ENCODE measurements at regions not wholly inside any gene's neighbourhood (a gene's known extent, or its start where the extent isn't known, plus 50 kb on each side); places are given as distances from the start of the nearest gene placed in this dataset.
"Not testable (repeated sequence)": the region's sequence is repeated elsewhere in the genome, so short reads cannot be mapped to it uniquely, and the experiment has no call there.

DNA sequence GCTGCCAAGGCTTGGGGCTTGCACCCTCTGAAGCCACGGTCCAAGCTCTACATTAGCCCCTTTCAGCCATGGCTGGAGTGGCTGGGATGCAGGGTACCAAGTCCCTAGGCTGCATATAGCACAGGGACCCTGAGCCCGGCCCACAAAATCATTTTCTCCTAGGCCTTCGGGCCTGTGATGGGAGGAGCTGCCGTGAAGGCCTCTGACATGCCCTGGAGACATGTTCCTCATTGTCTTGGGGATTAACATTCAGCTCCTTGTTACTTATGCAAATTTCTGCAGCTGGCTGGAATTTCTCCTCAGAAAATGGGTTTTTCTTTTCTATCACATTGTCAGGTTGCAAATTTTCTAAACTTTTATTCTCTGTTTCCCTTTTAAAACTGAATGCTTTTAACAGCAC, 521.1 kb downstream of the DACH1 start:
- not testable (repeated sequence) for TF ChIP-seq EZH2phosphoT487 (IDR thresholded peaks at IDR 0.05; ENCODE audit: low read depth, severe bottlenecking, unreplicated experiment)
- TF ChIP-seq, protein P1, sequence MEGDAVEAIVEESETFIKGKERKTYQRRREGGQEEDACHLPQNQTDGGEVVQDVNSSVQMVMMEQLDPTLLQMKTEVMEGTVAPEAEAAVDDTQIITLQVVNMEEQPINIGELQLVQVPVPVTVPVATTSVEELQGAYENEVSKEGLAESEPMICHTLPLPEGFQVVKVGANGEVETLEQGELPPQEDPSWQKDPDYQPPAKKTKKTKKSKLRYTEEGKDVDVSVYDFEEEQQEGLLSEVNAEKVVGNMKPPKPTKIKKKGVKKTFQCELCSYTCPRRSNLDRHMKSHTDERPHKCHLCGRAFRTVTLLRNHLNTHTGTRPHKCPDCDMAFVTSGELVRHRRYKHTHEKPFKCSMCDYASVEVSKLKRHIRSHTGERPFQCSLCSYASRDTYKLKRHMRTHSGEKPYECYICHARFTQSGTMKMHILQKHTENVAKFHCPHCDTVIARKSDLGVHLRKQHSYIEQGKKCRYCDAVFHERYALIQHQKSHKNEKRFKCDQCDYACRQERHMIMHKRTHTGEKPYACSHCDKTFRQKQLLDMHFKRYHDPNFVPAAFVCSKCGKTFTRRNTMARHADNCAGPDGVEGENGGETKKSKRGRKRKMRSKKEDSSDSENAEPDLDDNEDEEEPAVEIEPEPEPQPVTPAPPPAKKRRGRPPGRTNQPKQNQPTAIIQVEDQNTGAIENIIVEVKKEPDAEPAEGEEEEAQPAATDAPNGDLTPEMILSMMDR (IDR thresholded peaks at IDR 0.05; ENCODE audit: poor library complexity) = not testable (repeated sequence)

All from hepatocyte (in vitro differentiated cells).